Natural killer cell (primary cell): ENCODE measurements at regions not wholly inside any gene's neighbourhood (a gene's known extent, or its start where the extent isn't known, plus 50 kb on each side); places are given as distances from the start of the nearest gene placed in this dataset.

Source experiments
- ATAC-seq, 3 donors: fragments of 150-1000 bp in 2 of 3; fragments of 200-7000 bp in 1 of 3; cut with Tn5 transposase; 1 replicate in 1 of 3; 2 replicates in 2 of 3; pipeline ENCODE4 v1.10.0; 2021; ENCODE audit warnings: mild to moderate bottlenecking in 2 of 3, moderate library complexity in 2 of 3
- DNase-seq, 2 donors: peaks; one replicate each; pipeline versions ENCODE4 v3.0.0 to v3.0.0-alpha.2; 2013 to 2021; ENCODE audit warnings: mixed read lengths in 1 of 2
- H3K27ac ChIP-seq: one replicate; pipeline ENCODE4 v1.5.1; 2013; ENCODE audit warnings: mild to moderate bottlenecking, low read length
- H3K27me3 ChIP-seq: one replicate; pipeline ENCODE4 v1.6.1; 2013; ENCODE audit warnings: low read length; ENCODE audit not compliant: control insufficient read depth, insufficient read depth
- H3K36me3 ChIP-seq: one replicate; pipeline ENCODE4 v1.6.1; 2013; ENCODE audit warnings: low read length; ENCODE audit not compliant: control insufficient read depth, insufficient read depth
- H3K4me1 ChIP-seq: one replicate; pipeline ENCODE4 v1.6.1; 2013; ENCODE audit warnings: low read length; ENCODE audit not compliant: control insufficient read depth, insufficient read depth
- H3K4me3 ChIP-seq: one replicate; pipeline ENCODE4 v1.5.1; 2013; ENCODE audit warnings: low read length
- H3K9me3 ChIP-seq: one replicate; pipeline ENCODE4 v1.6.1; 2013; ENCODE audit warnings: low read length; ENCODE audit not compliant: control insufficient read depth, insufficient read depth
- H3K27ac Mint-ChIP-seq, 2 donors: one replicate each; pipeline ENCODE4 v1.8.0; 2022; ENCODE audit warnings: mild to moderate bottlenecking in 2 of 2, mixed read lengths in 2 of 2, moderate library complexity in 1 of 2
- H3K27me3 Mint-ChIP-seq, 2 donors: one replicate each; pipeline ENCODE4 v1.8.0; 2022; ENCODE audit warnings: low read depth in 2 of 2, mixed read lengths in 2 of 2
- H3K36me3 Mint-ChIP-seq: one replicate; pipeline ENCODE4 v1.8.0; 2022; ENCODE audit warnings: mixed read lengths
- H3K4me1 Mint-ChIP-seq, 2 donors: one replicate each; pipeline ENCODE4 v1.8.0; 2022; ENCODE audit warnings: mixed read lengths in 2 of 2
- H3K4me3 Mint-ChIP-seq: one replicate; pipeline ENCODE4 v1.8.0; 2022; ENCODE audit warnings: mild to moderate bottlenecking, moderate library complexity, mixed read lengths
- H3K9me3 Mint-ChIP-seq, 2 donors: one replicate each; pipeline ENCODE4 v1.8.0; 2022; ENCODE audit warnings: mixed read lengths in 2 of 2
- CTCF ChIP-seq: fragments of 200-600 bp; IDR thresholded peaks from one replicate; pipeline ENCODE4 v1.8.0; 2022; ENCODE audit warnings: antibody characterized with exemption
- WGBS: methylation state at CpG from one replicate; pipeline ENCODE4 v1.1.7; 2013; ENCODE audit warnings: missing lambda C conversion rate; ENCODE audit not compliant: insufficient coverage; 5-methylcytosine and 5-hydroxymethylcytosine counted together
- intact Hi-C: fragments of 100-400 bp; cut with micrococcal nuclease; formaldehyde crosslinking; loops from one replicate; pipeline ENCODE4 v1.14.2; 2022

DNA sequence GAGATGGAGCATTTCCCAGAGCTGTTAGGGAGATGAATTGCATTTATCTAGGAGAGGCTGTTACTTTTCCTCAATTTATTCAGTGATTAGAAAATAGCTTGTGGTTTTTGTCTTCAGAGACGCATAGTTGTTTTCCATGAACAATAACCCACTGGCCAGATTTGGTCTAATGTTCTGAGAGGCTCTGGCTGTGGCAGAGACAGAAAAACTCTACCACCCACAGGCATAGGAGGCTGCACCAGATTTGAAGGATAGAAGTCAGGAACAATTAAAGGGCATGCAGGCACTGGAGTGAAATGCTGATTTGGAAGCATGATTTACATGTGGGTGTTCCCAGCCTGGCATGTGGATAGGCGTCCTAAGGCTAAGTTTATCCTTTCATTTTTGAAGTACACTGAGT, 143.5 kb downstream of the NFKBIZ start:
- intact Hi-C loops = no loop called here
- Histone ChIP-seq H3K4me1 (peaks cover 5% of the 10 kb centered on the region), H3K27me3 (no peaks in the 10 kb centered on the region), H3K9me3 (no peaks in the 10 kb centered on the region), H3K4me3 (no peak overlapping the region), H3K27ac (no peak overlapping the region), H3K36me3 (no peaks in the 10 kb centered on the region)
- no peaks in the 10 kb centered on the region for H3K4me1 Mint-ChIP-seq
- no peaks in the 10 kb centered on the region for H3K36me3 Mint-ChIP-seq
- no peak overlapping the region for H3K27ac Mint-ChIP-seq
- peaks cover 0 to 11% of the 10 kb centered on the region in 2 donors for H3K27me3 Mint-ChIP-seq
- H3K9me3 Mint-ChIP-seq = no peaks in the 10 kb centered on the region
- DNase-seq (no peak), ATAC-seq (no peak)
- TF ChIP-seq CTCF = no peak
- no peak overlapping the region for H3K4me3 Mint-ChIP-seq
- 93% methylated on average over 1 of the region's 2 CpGs for WGBS

DNA sequence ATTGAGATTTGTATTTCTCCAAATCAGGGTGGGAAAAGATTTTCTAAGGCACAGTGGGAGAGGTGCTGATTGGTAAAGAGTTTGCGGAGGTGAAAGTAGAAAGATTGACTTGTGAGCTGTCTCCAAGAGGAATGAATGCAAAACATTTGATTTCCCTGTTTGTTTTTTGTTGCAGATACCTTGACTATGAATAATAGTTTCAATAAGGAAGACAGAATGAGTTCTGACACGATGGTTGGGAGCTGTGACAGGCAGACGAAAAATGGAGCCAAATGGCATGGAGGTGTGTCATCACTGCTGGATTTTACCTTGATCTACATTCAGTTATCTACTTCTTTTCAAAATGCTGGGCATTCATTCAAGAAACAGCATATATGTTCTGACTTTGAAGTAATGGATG, 145.1 kb downstream of the NFKBIZ start:
- H3K27me3 Mint-ChIP-seq = peaks cover 0 to 11% of the 10 kb centered on the region in 2 donors

GRCh38 chr3:101995371-101996046, 146.2 kb downstream of the NFKBIZ start:
- H3K4me3 ChIP-seq = no peak overlapping the region
- H3K27ac ChIP-seq = no peak overlapping the region
- 67% methylated on average over 3 of the region's 4 CpGs for WGBS
- Mint-ChIP-seq H3K4me3 (no peak overlapping the region), H3K27me3 (peaks cover 0 to 11% of the 10 kb centered on the region in 2 donors), H3K9me3 (no peaks in the 10 kb centered on the region), H3K27ac (no peak overlapping the region), H3K4me1 (no peaks in the 10 kb centered on the region), H3K36me3 (no peaks in the 10 kb centered on the region)
- no peak for TF ChIP-seq CTCF
- H3K4me1 ChIP-seq = no peaks in the 10 kb centered on the region
- H3K27me3 ChIP-seq = no peaks in the 10 kb centered on the region
- no peaks in the 10 kb centered on the region for H3K36me3 ChIP-seq
- H3K9me3 ChIP-seq = no peaks in the 10 kb centered on the region
- ATAC-seq (no peak), DNase-seq (no peak)
- intact Hi-C loops = no loop called here

More for the DNA sequence above, 145.1 kb downstream of the NFKBIZ start:
- 96% methylated on average over 2 of the region's 3 CpGs for WGBS
- DNase-seq (no peak), ATAC-seq (no peak)
- no peak overlapping the region for H3K27ac Mint-ChIP-seq
- H3K27ac ChIP-seq = no peak overlapping the region
- H3K4me3 Mint-ChIP-seq = no peak overlapping the region
- no peaks in the 10 kb centered on the region for H3K4me1 ChIP-seq
- no peak overlapping the region for H3K4me3 ChIP-seq
- H3K36me3 Mint-ChIP-seq = no peaks in the 10 kb centered on the region
- no peaks in the 10 kb centered on the region for H3K27me3 ChIP-seq
- H3K36me3 ChIP-seq = no peaks in the 10 kb centered on the region
- H3K4me1 Mint-ChIP-seq = no peaks in the 10 kb centered on the region
- no peaks in the 10 kb centered on the region for H3K9me3 ChIP-seq
- intact Hi-C loops = no loop called here
- no peaks in the 10 kb centered on the region for H3K9me3 Mint-ChIP-seq
- TF ChIP-seq CTCF = no peak

DNA sequence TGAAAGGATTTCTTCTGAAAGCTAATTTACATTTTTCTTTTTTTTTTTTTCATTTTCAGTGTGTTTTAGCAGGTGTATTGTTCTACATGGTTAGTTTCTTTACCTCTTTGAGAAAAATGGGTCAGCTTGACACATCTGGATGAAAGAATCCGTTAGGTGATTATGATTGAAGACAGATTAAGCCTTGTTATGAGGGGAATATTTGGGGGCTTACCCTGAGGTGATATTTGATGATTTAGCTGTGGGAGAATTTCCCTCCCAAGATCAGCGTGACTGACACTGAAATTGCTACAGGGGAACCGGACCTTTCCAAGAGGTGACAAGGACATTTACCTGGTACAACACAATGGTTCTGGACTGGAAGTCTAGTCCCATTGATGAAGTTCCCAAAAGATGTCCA, 147.5 kb downstream of the NFKBIZ start:
- H3K36me3 Mint-ChIP-seq = no peaks in the 10 kb centered on the region
- no peaks in the 10 kb centered on the region for H3K4me1 Mint-ChIP-seq
- WGBS = 74% methylated on average over 3 of the region's 3 CpGs
- TF ChIP-seq CTCF = no peak
- H3K9me3 Mint-ChIP-seq = no peaks in the 10 kb centered on the region
- H3K4me1 ChIP-seq = no peaks in the 10 kb centered on the region
- H3K27me3 ChIP-seq = no peaks in the 10 kb centered on the region
- DNase-seq (no peak), ATAC-seq (no peak)
- H3K27me3 Mint-ChIP-seq = peaks cover 0 to 11% of the 10 kb centered on the region in 2 donors
- no peak overlapping the region for H3K27ac Mint-ChIP-seq
- H3K36me3 ChIP-seq = no peaks in the 10 kb centered on the region
- H3K4me3 ChIP-seq = no peak overlapping the region
- no peak overlapping the region for H3K27ac ChIP-seq
- intact Hi-C loops = no loop called here
- H3K4me3 Mint-ChIP-seq = no peak overlapping the region
- no peaks in the 10 kb centered on the region for H3K9me3 ChIP-seq
